Heart right ventricle (tissue), 16 donors: ENCODE measurements at regions not wholly inside any gene's neighbourhood (a gene's known extent, or its start where the extent isn't known, plus 50 kb on each side); places are given as distances from the start of the nearest gene placed in this dataset.

Experiments
- ATAC-seq, 8 donors: fragments of 200-7000 bp; cut with Tn5 transposase; one replicate each; pipeline ENCODE4 v1.9.1; 2020; ENCODE audit warnings: mild to moderate bottlenecking in 8 of 8, moderate library complexity in 8 of 8, moderate number of reproducible peaks in 1 of 8
- DNase-seq, 2 donors: peaks; one replicate each; pipeline ENCODE4 v3.0.0-alpha.2; 2020
- H3K27ac ChIP-seq, 10 donors: fragments of 200-600 bp; sonication (generic) in 2 of 10; one replicate each; pipeline versions ENCODE4 v1.5.0 to v1.8.0; 2020 to 2022; ENCODE audit warnings: mild to moderate bottlenecking in 3 of 10
- H3K27me3 ChIP-seq, 7 donors: fragments of 200-600 bp; one replicate each; pipeline ENCODE4 v1.8.0; 2021 to 2022; ENCODE audit warnings: mild to moderate bottlenecking in 2 of 7
- H3K36me3 ChIP-seq, 9 donors: fragments of 200-600 bp; sonication (generic) in 1 of 9; one replicate each; pipeline versions ENCODE4 v1.5.0 to v1.8.0; 2020 to 2022; ENCODE audit warnings: mild to moderate bottlenecking in 2 of 9
- H3K4me1 ChIP-seq, 9 donors: fragments of 200-600 bp; sonication (generic) in 1 of 9; one replicate each; pipeline versions ENCODE4 v1.5.0 to v1.8.0; 2020 to 2022; ENCODE audit warnings: mild to moderate bottlenecking in 4 of 9
- H3K4me3 ChIP-seq, 10 donors: fragments of 200-600 bp; sonication (generic) in 2 of 10; one replicate each; pipeline versions ENCODE4 v1.5.0 to v1.8.0; 2020 to 2022; ENCODE audit warnings: mild to moderate bottlenecking in 7 of 10, moderate library complexity in 2 of 10
- H3K9me3 ChIP-seq, 11 donors: fragments of 200-600 bp in 10 of 11; sonication (generic) in 2 of 11; one replicate each; pipeline versions ENCODE4 v1.5.0 to v1.8.0; 2013 to 2022; ENCODE audit warnings: mild to moderate bottlenecking in 2 of 11, control low read depth in 1 of 11, moderate library complexity in 1 of 11
- WGBS, 2 donors: extraction: QIAGEN DNeasy Blood & Tissue Kit; methylation state at CpG; one replicate each; pipeline ENCODE4 v1.1.7; 2013; ENCODE audit warnings: inconsistent platforms in 1 of 2; 5-methylcytosine and 5-hydroxymethylcytosine counted together
- intact Hi-C, 10 donors: fragments of 100-400 bp; cut with DNase I; formaldehyde crosslinking; loops; one replicate each; pipeline versions ENCODE4 v1.11.1 to v1.14.2; 2022
- TF ChIP-seq, protein P1 (sequence below), 9 donors: fragments of 200-600 bp; sonication (generic) in 2 of 9; IDR thresholded peaks; one replicate each; pipeline versions ENCODE4 v1.5.0 to v1.8.0; 2021 to 2022; ENCODE audit warnings: antibody characterized with exemption in 9 of 9, mild to moderate bottlenecking in 5 of 9, moderate library complexity in 1 of 9
- donor health status: Arrhythmogenic right ventricular cardiomyopathy.
- donor health status: ischemic (EF 13 %, LVEDD 7.1; RV severe dilation, severe dysfunction).
- donor health status: healthy with polysubstance abuse.
- donor health status: DM: no; HTN: yes; CAD: no.
- donor health status: DM: no; HTN: no; CAD: no.
- donor health status: ischemic (EF 25% LVEDD 6.9; RV normal size, moderate dysfunction).
- donor health status: ischemic (EF 25% LVEDD 5.7; RV mildly dilated, moderate dysfunction).
- donor health status: healthy.
- donor health status: DM: yes; HTN: yes; CAD: no.
- donor health status: Ischemic cardiomyopathy.
- donor health status: ischemic (EF 35%, LVEDD 5.7; RV mildly dilated, moderate dysfunction).
- donor health status: nonischemic (EF 11% LVEDD 7.7; RV severe dilation, severe dysfunction).
- donor health status: DM: yes; HTN: yes; CAD: no.
- donor health status: PGD.
- donor health status: ischemic (EF 29% LVEDD 5.4; RV normal size, mild dysfunction).
- donor health status: nonischemic (EF 23%, LVEDD 6.1; RV moderate dilation, normal function).

DNA sequence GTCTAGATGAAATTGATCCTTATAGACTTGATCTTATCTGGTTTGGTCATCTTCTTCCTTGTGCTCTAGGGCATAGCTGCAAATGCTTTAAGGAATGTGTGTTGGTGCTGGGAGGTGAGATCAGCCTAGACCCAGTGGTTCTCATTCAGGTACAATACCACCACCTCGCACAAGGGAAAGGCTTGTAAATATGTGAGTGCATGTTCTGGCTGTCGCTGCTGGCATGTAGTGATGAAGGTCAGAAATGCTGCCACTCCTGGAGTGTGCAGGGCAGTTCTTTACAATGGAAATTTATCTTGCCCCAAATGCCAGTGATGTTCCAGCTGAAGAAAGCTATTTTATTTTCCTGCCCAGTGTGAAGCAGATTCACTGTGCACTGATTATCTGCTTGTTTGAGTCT lies 900.9 kb downstream of the QKI start:
- intact Hi-C loops = no loop called here
- TF ChIP-seq, protein P1, sequence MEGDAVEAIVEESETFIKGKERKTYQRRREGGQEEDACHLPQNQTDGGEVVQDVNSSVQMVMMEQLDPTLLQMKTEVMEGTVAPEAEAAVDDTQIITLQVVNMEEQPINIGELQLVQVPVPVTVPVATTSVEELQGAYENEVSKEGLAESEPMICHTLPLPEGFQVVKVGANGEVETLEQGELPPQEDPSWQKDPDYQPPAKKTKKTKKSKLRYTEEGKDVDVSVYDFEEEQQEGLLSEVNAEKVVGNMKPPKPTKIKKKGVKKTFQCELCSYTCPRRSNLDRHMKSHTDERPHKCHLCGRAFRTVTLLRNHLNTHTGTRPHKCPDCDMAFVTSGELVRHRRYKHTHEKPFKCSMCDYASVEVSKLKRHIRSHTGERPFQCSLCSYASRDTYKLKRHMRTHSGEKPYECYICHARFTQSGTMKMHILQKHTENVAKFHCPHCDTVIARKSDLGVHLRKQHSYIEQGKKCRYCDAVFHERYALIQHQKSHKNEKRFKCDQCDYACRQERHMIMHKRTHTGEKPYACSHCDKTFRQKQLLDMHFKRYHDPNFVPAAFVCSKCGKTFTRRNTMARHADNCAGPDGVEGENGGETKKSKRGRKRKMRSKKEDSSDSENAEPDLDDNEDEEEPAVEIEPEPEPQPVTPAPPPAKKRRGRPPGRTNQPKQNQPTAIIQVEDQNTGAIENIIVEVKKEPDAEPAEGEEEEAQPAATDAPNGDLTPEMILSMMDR (IDR thresholded peaks at IDR 0.05) = no peak
- 65 to 73% methylated on average over 2 of the region's 2 CpGs for WGBS, 2 donors
- no peak overlapping the region for H3K4me3 ChIP-seq
- no peaks in the 10 kb centered on the region for H3K27me3 ChIP-seq
- peaks cover 0 to 5% (median 0%) of the 10 kb centered on the region in 9 donors for H3K4me1 ChIP-seq
- no peaks in the 10 kb centered on the region for H3K36me3 ChIP-seq
- no peak for DNase-seq
- peak in 1 of 8 donors; percentile 39 for ATAC-seq
- H3K27ac ChIP-seq = no peak overlapping the region
- H3K9me3 ChIP-seq = peaks cover 0 to 23% (median 3%) of the 10 kb centered on the region in 11 donors

DNA sequence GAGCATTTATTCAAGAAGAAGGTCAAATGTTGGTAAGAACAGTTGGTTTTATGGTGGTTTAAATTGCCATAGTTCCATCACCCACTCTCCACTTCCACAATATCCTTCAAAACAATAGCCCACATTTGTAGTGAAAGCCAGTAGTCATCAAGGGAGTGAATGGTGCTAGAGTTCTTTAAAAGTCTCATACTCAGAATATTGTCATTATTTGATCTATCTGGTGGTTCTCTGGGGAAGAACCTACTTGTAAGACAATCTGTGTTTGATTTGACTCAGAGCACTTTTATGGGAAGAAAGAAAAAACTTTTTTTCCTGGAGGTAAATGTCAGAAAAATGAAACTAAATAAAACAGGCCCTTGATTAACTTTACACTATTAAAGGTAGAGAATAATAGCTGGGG lies 893.8 kb downstream of the QKI start:
- peaks cover 0 to 12% (median 0%) of the 10 kb centered on the region in 9 donors for H3K4me1 ChIP-seq
- no peaks in the 10 kb centered on the region for H3K27me3 ChIP-seq
- ATAC-seq = no peak
- H3K9me3 ChIP-seq = peaks cover 0 to 36% (median 14%) of the 10 kb centered on the region in 11 donors
- intact Hi-C loops = no loop called here
- DNase-seq = no peak
- H3K4me3 ChIP-seq = no peak overlapping the region
- TF ChIP-seq, protein P1 (IDR thresholded peaks at IDR 0.05) = no peak
- H3K27ac ChIP-seq = no peak overlapping the region
- peaks cover 0 to 4% (median 0%) of the 10 kb centered on the region in 9 donors for H3K36me3 ChIP-seq

DNA sequence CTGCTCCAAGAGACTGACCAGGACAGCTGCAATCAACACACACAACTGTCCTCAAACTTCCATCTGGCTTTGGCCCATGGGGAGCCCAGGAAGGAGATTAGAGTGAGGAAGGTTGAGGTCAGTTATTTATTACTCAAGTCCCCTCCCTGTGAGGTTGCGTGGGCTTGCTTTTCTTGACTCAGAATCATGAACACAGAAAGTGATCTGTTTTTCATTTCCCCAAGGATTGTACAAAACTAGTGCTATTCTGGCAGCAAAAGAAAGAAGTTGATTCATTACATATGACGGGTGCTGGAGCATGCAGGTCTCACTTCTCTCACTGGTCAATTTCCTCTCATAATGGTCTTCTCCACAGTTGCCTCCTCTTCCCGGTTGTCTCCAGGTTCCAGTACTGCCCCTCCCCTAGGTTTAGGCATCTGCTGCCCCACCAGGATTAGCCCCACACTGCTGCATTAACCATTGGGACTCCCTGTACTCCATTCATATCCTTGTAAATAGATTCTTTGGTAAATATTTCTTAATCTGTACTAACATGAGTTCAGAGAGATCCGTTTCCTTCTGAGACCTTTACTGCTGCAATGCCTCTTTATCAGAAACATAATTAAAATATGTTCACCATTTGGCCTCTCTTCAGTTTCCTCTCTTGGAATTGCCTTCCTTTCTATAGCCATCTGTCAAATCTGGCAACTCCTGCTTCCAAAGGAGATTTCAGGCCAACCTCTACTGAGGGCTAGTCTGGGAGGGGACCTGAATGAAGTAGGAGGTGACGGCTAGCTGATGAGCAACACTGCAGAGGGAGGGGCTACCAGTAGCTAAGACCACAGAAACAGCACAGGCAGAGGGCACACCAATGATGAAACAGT lies 888.8 kb downstream of the QKI start:
- H3K36me3 ChIP-seq = no peaks in the 10 kb centered on the region
- peak overlapping the region in 7 of 10 donors; percentile 12 to 64 (median 51) for H3K27ac ChIP-seq
- TF ChIP-seq, protein P1 (IDR thresholded peaks at IDR 0.05) = no peak
- 44 to 56% methylated on average over 5 of the region's 5 CpGs for WGBS, 2 donors
- peaks cover 0 to 19% (median 0%) of the 10 kb centered on the region in 9 donors for H3K4me1 ChIP-seq
- ATAC-seq = peak; percentile 85 to 94 (median 91)
- intact Hi-C loops = no loop called here
- peak; percentile 40 to 74 for DNase-seq
- no peaks in the 10 kb centered on the region for H3K9me3 ChIP-seq
- no peaks in the 10 kb centered on the region for H3K27me3 ChIP-seq
- H3K4me3 ChIP-seq = no peak overlapping the region

DNA sequence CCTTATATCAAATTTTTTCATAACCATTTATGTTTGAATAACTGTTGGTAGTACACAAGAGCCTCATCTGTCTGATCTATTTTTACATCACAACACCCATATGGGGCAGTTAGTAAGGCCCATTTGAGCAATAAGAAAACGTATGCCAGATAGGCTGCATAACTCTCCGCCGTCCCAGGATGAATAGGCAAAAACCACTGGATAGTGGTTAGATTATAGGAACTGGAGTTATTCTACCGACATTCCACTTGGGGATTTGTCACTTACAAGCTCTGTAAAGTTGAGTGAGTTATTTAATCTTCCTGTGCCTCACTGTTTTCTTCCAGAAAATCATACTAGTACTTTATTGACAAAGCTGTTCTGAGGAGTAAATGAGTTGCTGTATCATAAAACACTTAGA lies 881.9 kb downstream of the QKI start:
- intact Hi-C loops = loop anchor here in 1 of 10 donors (10.0 kb wide), 1 partner anchor 152 kb away; no protein-coding TSS in a partner anchor
- DNase-seq = no peak
- WGBS, 2 donors = 83 to 88% methylated on average over 4 of the region's 4 CpGs
- Histone ChIP-seq H3K4me3 (no peak overlapping the region), H3K27ac (no peak overlapping the region), H3K9me3 (peaks cover 0 to 12% (median 3%) of the 10 kb centered on the region in 11 donors), H3K4me1 (no peaks in the 10 kb centered on the region), H3K27me3 (no peaks in the 10 kb centered on the region), H3K36me3 (no peaks in the 10 kb centered on the region)
- no peak for ATAC-seq
- TF ChIP-seq, protein P1 (IDR thresholded peaks at IDR 0.05) = no peak
